Sigmoid colon (tissue), 4 donors: ENCODE measurements at regions not wholly inside any gene's neighbourhood (a gene's known extent, or its start where the extent isn't known, plus 50 kb on each side); places are given as distances from the start of the nearest gene placed in this dataset.

ENCODE experiments used
- EP300 ChIP-seq, 4 donors: sonication (generic); formaldehyde crosslinking; IDR thresholded peaks; one replicate each; pipeline ENCODE4 v1.6.1; 2017; ENCODE audit warnings: antibody characterized with exemption in 4 of 4
- TF ChIP-seq, protein P1 (sequence below), 4 experiments: fragments of 450-650 bp in 3 of 4; fragments of 200-600 bp in 1 of 4; IDR thresholded peaks; one replicate each; pipeline ENCODE4 v1.5.1; 2016 to 2019; ENCODE audit warnings: antibody characterized with exemption in 4 of 4, mild to moderate bottlenecking in 3 of 4, moderate library complexity in 2 of 4

DNA sequence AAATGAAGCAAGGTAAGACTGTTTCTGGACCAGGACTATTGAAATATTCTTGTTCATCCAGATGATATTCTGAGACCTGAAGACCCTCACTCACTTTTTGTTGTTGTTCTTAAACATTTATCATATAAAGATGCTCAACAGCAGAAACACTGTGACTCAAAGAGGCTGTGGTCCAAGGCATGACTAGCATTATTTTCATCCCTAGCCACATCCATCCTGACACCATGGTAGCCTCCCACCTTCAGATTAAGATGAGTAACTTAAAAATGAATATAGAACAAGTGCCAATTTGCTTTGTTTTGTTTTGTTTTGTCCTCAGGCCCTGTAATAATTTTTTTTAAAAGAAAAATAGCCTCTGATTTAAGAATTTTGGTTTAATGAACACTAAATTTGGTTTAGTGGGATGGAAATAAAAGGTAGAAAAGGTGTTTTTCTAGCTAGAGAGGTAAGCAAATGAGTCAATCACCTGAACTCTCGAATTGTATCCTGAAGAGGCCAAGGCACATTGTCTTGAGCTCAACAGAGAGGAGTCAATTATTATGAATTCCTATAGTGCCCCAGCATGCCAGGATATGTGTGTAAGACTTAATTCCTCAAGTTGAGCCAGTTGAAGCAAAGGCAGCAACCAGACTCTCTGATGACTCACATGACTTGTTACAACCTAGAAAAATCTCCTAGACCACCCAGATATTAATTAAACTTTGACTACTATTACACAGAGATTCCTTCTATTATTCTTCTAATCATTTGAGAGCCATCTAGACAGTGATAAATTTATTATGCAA is 380.1 kb upstream of the TUSC1 start:
- no peak for TF ChIP-seq EP300 (IDR thresholded peaks at IDR 0.05)
- TF ChIP-seq, protein P1, sequence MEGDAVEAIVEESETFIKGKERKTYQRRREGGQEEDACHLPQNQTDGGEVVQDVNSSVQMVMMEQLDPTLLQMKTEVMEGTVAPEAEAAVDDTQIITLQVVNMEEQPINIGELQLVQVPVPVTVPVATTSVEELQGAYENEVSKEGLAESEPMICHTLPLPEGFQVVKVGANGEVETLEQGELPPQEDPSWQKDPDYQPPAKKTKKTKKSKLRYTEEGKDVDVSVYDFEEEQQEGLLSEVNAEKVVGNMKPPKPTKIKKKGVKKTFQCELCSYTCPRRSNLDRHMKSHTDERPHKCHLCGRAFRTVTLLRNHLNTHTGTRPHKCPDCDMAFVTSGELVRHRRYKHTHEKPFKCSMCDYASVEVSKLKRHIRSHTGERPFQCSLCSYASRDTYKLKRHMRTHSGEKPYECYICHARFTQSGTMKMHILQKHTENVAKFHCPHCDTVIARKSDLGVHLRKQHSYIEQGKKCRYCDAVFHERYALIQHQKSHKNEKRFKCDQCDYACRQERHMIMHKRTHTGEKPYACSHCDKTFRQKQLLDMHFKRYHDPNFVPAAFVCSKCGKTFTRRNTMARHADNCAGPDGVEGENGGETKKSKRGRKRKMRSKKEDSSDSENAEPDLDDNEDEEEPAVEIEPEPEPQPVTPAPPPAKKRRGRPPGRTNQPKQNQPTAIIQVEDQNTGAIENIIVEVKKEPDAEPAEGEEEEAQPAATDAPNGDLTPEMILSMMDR (IDR thresholded peaks at IDR 0.05), result no peak
